GM10266 (cell line): ENCODE measurements at regions not wholly inside any gene's neighbourhood (a gene's known extent, or its start where the extent isn't known, plus 50 kb on each side); places are given as distances from the start of the nearest gene placed in this dataset.

ENCODE experiments used
- DNase-seq: peaks from one replicate; pipeline ENCODE4 v3.0.0; 2012; ENCODE audit errors: extremely low spot score
- TF ChIP-seq, protein P1 (sequence below): IDR thresholded peaks from 2 replicates; pipeline ENCODE4 v1.5.1; 2012; ENCODE audit warnings: mild to moderate bottlenecking, low read depth; ENCODE audit not compliant: control insufficient read depth, insufficient read depth; ENCODE audit errors: missing control alignments

DNA sequence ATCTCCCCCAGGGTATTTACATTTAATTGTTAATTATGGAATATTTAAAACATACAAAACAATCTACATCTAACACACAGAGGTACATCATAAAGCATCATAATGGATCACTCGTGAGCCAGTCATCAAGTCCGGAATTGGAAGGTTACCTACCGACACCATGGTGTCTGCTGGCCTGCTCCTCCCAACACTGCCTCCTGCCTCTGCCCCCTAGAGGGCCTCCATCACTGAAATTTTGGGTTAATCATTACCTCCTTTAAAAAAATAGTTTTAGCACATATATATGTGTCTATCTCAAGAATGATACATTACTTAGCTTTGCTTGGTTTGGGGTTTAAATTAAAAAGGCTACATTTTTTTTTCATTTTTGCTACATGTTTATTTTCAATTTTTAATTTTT is 114.6 kb upstream of the PDE10A start:
- no peak for DNase-seq
- TF ChIP-seq, protein P1, sequence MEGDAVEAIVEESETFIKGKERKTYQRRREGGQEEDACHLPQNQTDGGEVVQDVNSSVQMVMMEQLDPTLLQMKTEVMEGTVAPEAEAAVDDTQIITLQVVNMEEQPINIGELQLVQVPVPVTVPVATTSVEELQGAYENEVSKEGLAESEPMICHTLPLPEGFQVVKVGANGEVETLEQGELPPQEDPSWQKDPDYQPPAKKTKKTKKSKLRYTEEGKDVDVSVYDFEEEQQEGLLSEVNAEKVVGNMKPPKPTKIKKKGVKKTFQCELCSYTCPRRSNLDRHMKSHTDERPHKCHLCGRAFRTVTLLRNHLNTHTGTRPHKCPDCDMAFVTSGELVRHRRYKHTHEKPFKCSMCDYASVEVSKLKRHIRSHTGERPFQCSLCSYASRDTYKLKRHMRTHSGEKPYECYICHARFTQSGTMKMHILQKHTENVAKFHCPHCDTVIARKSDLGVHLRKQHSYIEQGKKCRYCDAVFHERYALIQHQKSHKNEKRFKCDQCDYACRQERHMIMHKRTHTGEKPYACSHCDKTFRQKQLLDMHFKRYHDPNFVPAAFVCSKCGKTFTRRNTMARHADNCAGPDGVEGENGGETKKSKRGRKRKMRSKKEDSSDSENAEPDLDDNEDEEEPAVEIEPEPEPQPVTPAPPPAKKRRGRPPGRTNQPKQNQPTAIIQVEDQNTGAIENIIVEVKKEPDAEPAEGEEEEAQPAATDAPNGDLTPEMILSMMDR: no peak

DNA sequence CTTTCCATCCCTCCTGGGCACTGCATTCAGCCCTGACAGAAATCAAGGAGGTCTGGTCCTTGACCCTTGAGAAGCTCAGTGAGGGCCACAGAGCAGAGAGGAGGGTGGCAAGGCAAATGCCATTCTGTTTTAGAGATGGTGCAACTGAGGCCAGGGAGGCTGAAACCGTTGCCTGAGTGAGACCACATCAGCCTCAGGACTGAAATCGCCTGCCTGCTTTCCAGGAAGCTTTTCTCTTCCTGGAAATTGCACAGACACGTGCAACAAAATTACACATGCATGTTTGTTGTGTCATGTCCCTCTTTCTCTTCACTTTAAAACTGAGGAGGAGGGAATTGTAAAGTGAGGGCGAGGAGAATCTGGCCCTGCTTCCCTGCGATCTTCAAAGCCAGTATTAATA is 113.7 kb upstream of the PDE10A start:
- DNase-seq: no peak
- TF ChIP-seq, protein P1: no peak

DNA sequence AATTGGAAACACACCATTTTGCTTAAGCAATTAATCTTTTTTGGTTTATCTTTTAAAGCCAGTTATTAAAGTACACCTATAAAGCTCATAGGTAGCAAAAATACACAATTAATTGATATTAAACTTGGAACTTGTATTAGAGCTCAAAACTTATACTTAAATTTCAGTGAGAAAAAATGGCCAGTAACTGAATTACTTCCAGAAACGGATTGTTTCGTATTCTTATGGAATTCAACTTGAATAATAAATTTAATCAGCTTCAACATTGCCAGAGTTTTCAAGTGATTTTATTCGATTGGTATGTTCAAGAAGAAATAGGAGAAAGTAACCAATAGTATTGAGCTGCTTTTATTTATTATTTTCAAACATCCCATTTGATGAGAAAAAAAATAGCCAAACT is 112.7 kb upstream of the PDE10A start:
- no peak for DNase-seq
- TF ChIP-seq, protein P1: no peak

DNA sequence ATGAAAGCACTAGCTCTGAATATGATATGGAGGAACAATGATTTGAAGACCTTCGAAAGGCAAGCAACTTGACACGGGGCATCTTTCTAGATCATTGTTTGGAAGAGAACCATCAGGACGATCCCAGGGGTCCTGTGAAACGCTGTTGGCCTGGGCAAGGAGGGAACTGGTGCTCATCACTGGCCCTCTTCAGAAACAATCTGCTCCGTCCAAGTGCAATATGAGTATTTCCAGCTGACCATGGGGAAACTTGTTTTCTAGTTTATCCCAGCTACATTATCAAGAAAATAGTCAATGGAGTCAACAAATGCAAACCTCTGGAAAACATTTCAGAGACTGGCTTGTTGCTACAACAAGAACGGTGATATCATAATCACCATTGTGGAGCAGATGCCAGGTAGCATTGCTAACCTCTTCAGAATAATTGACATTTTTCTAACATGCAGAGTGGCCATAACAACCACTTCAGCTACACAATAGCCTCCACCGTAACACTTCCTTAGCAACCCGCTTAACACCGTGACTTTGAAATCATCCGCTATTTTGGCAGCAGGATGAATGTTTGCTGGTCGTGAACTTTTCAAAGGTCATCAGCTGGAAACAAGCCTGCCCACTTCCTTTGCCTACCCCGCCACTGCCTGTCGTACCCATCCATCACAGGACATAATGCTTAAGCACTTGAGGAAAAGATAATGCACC is 112.0 kb upstream of the PDE10A start:
- DNase-seq: no peak
- TF ChIP-seq, protein P1: no peak

DNA sequence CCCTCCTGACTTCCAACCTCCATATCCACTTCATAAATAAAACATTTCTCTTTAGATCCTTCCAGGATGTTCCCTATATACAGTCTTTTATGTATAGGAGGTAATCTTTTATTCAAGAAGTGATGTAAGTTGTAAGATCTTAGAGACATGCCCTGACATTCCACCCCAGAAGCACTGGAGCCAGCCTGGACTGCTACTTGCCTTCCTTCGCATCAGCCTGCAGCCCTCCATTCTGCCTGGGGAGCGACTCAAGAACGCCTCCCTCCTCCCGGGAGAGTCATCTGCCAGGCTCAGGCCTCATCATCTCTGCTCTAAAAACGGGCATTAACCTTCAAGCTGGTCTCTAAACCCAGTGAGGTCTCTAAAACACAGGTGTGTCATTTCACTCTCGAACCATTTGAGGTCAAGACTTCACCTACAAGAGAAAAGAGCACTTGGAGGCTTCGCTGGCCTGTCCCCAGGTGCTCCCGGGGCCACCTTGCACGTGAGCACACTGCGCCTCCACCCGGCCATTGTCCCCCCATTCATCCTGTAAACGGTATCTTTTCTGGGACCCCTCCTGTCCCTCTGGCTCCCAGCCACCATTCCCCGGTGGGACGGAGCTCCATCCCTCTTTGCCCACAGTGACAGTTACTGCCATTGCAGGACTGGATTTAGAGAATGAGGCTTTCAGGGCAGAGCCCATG is 107.5 kb upstream of the PDE10A start:
- DNase-seq: no peak
- TF ChIP-seq, protein P1: no peak

DNA sequence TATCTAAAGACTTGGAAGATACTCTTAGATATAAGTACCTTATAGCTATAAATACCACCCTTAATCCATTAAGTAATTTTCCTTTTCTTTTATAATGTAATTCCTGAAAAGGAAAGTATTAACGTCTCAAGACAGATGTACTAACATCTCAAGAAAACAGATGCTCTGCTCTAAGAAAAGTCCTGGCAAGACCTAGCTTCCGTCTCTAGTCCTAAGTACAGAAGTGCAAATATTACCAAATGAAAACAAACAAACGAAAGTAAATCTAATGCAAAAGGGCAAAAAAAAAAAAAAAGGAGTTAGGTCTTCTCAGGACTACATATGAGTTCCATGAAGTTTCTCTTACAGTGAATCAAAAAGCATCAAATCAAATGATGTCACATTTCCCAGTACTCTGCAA is 106.8 kb upstream of the PDE10A start:
- DNase-seq: no peak
- TF ChIP-seq, protein P1: no peak

DNA sequence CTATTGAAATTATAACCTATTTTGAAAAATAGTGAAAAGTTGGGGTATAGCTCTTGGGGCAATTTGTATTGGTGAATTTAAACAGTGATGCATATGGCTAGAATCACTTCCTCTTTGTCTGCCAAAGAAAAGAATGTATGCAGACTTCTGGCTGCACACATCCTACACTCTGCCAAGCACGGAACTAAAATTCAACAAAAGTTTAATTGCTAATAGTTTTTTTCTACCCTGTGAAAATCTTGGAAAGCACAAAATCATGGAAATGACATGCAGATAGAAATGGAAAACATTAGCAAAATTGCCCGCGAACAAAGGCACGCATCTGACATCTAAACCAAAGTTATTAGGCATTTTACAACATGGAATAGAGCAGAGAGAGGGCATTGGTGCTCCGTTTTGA is 106.4 kb upstream of the PDE10A start:
- TF ChIP-seq, protein P1: no peak

More for the DNA sequence above, 106.4 kb upstream of the PDE10A start:
- no peak for DNase-seq
